GM21737 (cell line): ENCODE measurements at regions not wholly inside any gene's neighbourhood (a gene's known extent, or its start where the extent isn't known, plus 50 kb on each side); places are given as distances from the start of the nearest gene placed in this dataset.

ENCODE experiments used
- ATAC-seq: cut with Tn5 transposase; IDR thresholded peaks from one replicate; pipeline ENCODE4 v1.9.1; 2021; ENCODE audit warnings: mild to moderate bottlenecking, moderate library complexity; ENCODE audit not compliant: unreplicated experiment

DNA sequence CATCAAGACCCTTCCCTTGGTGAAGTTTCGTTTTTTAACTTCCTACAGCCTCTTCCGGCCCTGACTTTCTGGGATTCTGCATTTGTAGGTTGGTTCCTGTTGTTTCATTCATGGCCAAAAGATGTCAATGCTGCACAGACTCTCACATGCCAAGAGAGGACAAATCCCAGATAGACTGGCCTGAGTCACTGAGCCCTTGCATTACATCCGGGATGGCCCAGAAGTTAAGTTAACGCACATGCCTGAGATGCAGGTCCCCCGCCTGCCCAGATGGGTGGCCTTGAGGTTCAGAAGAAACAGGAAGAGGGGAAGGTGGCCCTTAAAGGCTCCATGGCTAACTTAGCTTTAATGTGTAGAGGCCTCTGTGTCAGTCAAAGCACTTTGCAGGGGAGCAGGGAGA, 51.6 kb upstream of the SRGAP3 start:
- ATAC-seq = no peak

DNA sequence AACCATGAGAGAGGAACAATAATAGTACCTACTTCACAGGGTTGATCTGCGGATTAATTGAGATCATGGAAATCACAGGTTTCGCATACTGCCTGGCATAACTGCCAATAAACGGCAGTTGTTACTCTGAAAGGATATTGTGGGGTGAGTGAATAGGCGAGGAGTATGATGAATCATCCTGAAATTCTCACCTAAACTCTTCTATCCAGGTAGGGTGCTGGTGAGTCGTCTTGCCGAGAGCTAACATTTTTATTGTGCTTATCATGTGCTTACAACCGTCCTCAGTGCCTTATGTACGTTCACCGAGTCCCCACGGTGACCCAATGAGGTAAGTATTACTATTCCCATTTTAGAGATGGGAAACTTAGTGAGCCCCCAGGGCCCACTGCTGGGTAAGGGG, 52.4 kb upstream of the SRGAP3 start:
- ATAC-seq = no peak

DNA sequence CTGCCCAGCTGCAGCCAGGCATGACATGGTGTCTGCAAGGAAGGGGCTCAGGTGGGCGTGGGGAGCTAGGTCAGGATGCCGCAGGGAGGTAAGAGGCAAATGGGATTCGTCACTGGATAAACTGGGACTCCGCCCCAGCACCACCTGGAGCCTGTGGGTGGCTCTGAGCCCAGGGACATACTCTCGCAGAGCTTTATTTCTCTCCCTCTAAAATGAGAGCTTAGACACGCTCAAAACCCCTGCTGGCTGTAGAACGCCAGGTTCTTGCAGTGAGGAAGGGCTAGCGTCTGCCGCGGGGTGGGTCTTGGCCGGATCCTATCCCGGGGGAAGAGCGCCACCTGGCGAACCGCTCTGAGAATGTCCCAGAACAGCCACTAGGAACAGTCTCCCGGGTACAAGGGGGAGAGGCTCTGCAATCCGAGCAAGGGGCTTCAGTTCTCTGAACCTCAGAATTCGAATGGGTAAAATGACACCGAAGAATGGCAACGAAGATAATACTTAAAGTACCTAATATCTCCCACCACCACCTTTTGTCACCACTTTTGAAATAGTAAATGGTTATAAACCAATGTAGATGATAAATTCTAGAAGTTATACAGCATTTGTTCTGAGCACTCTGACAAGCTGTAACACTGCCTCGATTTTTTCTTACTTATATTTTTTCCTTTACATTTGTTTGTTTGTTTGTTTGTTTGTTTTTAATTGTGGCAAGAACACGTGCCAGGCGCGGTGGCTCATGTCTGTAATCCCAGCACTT, 53.2 kb upstream of the SRGAP3 start:
- ATAC-seq = peak; percentile 84

DNA sequence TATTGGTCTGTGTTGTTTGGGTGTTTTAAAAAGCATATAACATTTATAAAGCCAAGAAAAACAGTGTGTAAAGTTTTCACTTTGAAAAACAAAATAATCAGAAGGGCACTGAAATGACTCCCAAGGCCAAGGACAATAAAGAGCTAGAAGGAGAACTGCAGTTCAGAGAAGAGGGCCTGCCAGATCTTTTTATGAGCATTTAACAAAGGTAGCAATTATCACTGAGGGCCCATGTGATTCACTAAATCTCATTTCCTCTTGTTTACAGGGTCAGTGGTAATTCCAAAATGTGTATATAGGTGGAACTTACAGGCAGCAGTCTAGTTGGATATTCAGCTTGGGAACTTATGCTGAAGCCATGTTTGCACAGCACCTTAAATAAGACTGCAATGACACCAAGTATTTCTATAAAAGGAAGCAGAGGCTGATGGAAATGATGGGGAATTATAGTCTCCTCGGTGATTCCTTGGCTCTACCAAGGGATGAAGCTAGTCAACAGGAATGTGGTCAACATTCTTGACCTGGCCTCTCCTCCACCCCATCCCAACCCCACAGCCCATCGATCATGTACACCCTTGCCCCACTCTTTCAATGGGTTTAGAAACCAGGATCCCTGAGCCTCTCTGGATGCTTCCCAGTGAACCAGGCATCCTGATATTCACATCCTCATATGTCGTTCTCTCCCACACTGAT, 54.4 kb upstream of the THUMPD3 start:
- no peak for ATAC-seq

DNA sequence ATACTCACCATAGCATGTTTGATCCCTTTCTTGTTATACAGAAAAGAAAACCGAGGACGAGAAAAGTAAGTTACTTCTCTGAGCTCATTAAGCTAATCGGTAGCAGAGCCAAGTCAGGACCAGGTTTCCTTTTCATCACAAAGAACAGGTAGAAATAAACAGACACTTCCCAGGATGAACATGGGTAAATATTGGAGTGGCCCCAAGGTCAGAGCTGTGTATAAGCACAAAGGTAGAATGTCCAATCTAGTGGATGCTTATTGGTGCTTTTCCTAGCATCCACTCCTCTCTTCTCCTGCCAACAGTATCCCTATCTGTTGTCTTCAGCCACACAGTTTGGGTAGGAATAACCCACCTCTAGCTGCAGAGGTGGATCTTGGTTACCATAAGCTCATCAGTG, 52.8 kb upstream of the THUMPD3 start:
- no peak for ATAC-seq

DNA sequence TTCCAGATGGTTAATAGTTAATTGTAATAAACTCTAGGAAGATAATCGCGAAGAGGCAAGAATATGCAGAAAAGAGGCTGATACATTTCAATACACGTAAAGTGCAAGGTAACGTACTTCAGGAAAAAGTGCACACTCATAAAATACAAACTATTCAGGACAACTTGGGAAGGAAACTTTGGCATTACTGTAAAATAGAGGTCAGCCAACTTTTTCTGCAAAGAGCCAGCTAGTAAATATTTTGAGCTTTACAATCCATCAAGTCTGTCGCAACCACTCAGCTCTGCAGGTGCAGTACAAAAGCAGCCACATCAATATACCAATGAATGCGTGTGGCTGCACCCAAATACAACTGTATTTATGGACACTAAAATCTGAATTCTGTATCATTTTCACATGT, 51.6 kb upstream of the THUMPD3 start:
- no peak for ATAC-seq
